Hematopoietic multipotent progenitor cell treated with erythropoietin and hydrocortisone succinate and interleukin-3 and kit ligand, for 6 days (in vitro differentiated cells): ENCODE measurements at regions not wholly inside any gene's neighbourhood (a gene's known extent, or its start where the extent isn't known, plus 50 kb on each side); places are given as distances from the start of the nearest gene placed in this dataset.
"Not testable (repeated sequence)": the region's sequence is repeated elsewhere in the genome, so short reads cannot be mapped to it uniquely, and the experiment has no call there.

Experiments
- DNase-seq: peaks from one replicate; pipeline ENCODE4 v3.0.0-alpha.2; 2015

- DNase-seq: no peak
Measured at GRCh38 chr5:36392186-36392585, 90.5 kb upstream of the RANBP3L start.

- no peak for DNase-seq
Measured at GRCh38 chr5:36392818-36393217, 91.1 kb upstream of the RANBP3L start.

GRCh38 chr5:36393656-36394428 is 92.1 kb upstream of the RANBP3L start:
- no peak for DNase-seq

- DNase-seq: no peak
Measured at GRCh38 chr5:36395260-36395659, 93.6 kb upstream of the RANBP3L start.

GRCh38 chr5:36395947-36396346 is 94.2 kb upstream of the RANBP3L start:
- DNase-seq: not testable (repeated sequence)

- no peak for DNase-seq
Measured at GRCh38 chr5:36396640-36397039, 94.9 kb upstream of the RANBP3L start.

- peak; percentile 30 for DNase-seq
Measured at GRCh38 chr5:36397901-36398536, 96.3 kb upstream of the RANBP3L start.

GRCh38 chr5:36402512-36402906 is 100.8 kb upstream of the RANBP3L start:
- DNase-seq: no peak

- peak; percentile 62 for DNase-seq
Measured at GRCh38 chr5:36403632-36404311, 102.1 kb upstream of the RANBP3L start.

- DNase-seq: no peak
Measured at GRCh38 chr5:36406023-36406422, 104.3 kb upstream of the RANBP3L start.

GRCh38 chr5:36407396-36407795 is 105.7 kb upstream of the RANBP3L start:
- DNase-seq: no peak

- DNase-seq: not testable (repeated sequence)
Measured at GRCh38 chr5:36409711-36410110, 108.0 kb upstream of the RANBP3L start.

GRCh38 chr5:36410672-36411071 is 109.0 kb upstream of the RANBP3L start:
- DNase-seq: not testable (repeated sequence)

GRCh38 chr5:36414869-36415282 is 113.2 kb upstream of the RANBP3L start:
- peak; percentile 83 for DNase-seq

- DNase-seq: no peak
Measured at GRCh38 chr5:36416605-36417004, 114.9 kb upstream of the RANBP3L start.

- DNase-seq: no peak
Measured at GRCh38 chr5:36417221-36417620, 115.5 kb upstream of the RANBP3L start.

GRCh38 chr5:36417668-36418067 is 116.0 kb upstream of the RANBP3L start:
- no peak for DNase-seq

- no peak for DNase-seq
Measured at GRCh38 chr5:36418152-36418979, 116.7 kb upstream of the RANBP3L start.

- DNase-seq: no peak
Measured at GRCh38 chr5:36421256-36421655, 119.6 kb upstream of the RANBP3L start.

- DNase-seq: no peak
Measured at GRCh38 chr5:36422952-36423351, 121.2 kb upstream of the RANBP3L start.

GRCh38 chr5:36423578-36424307 is 122.0 kb upstream of the RANBP3L start:
- DNase-seq: no peak

- not testable (repeated sequence) for DNase-seq
Measured at GRCh38 chr5:36426070-36426469, 124.4 kb upstream of the RANBP3L start.
